GM12878 (cell line): ENCODE measurements at regions not wholly inside any gene's neighbourhood (a gene's known extent, or its start where the extent isn't known, plus 50 kb on each side); places are given as distances from the start of the nearest gene placed in this dataset.

Source experiments
- ATAC-seq: fragments of 200-7000 bp; cut with Tn5 transposase; 3 replicates; pipeline ENCODE4 v1.9.1; 2020; ENCODE audit warnings: mild to moderate bottlenecking, moderate library complexity
- BruUV-seq: library from RNA; stranded (reverse); fragments of 400-500 nt; replicated peaks from 2 replicates; lab custom pipeline; 2021; lab: Mats Ljungman, UMichigan
- CTCF ChIA-PET: fragments of 300-600 bp; sonication (Branson Sonifier 250); formaldehyde crosslinking; extraction: SDS; loops from one replicate; lab custom pipeline; 2021; ENCODE audit warnings: inconsistent platforms; lab: Yijun Ruan, JAX
- POLR2A ChIA-PET: fragments of 350-600 bp; formaldehyde crosslinking; extraction: SDS; loops from one replicate; lab custom pipeline; 2021; ENCODE audit warnings: inconsistent platforms; lab: Charles Lee
- RAD21 ChIA-PET: fragments of 300-600 bp; sonication (Branson Sonifier 250); formaldehyde crosslinking; loops from one replicate; lab custom pipeline; 2023; ENCODE audit warnings: antibody characterized with exemption; ENCODE audit not compliant: unreplicated experiment; lab: Charles Lee
- SMC1A ChIA-PET: fragments of 300-600 bp; sonication (Branson Sonifier 250); formaldehyde crosslinking; loops from one replicate; lab custom pipeline; 2023; ENCODE audit not compliant: unreplicated experiment, uncharacterized antibody; lab: Charles Lee
- DNase-seq: peaks from one replicate; pipeline ENCODE4 v3.0.0-alpha.2; 2011; ENCODE audit warnings: low read depth, low spot score
- FAIRE-seq: peaks from 3 replicates; lab custom pipeline; 2011; peaks lifted over from hg19 to GRCh38; lab: Jason Lieb, UNC
- H2AFZ ChIP-seq: 2 replicates; pipeline ENCODE4 v1.6.0; 2011; ENCODE audit warnings: low read depth, low read length, control low read depth; ENCODE audit not compliant: control insufficient read depth
- H3K27ac ChIP-seq: 2 replicates; pipeline ENCODE4 v1.5.1; 2011; ENCODE audit warnings: control low read depth; ENCODE audit not compliant: control insufficient read depth, insufficient read depth
- H3K27me3 ChIP-seq, 2 experiments: replicated peaks in 1 of 2; 2 replicates each; pipeline versions ENCODE4 v1.6.0 to v1.6.1; 2011; ENCODE audit warnings: low read length in 1 of 2; ENCODE audit not compliant: control insufficient read depth in 2 of 2, insufficient read depth in 2 of 2
- H3K36me3 ChIP-seq, 2 experiments: 2 replicates each; pipeline ENCODE4 v1.5.1; 2011; ENCODE audit warnings: low read length in 1 of 2; ENCODE audit not compliant: control insufficient read depth in 2 of 2, insufficient read depth in 2 of 2
- H3K4me1 ChIP-seq: 2 replicates; pipeline ENCODE4 v1.6.1; 2011; ENCODE audit warnings: mild to moderate bottlenecking, low read length, moderate library complexity, mixed read lengths; ENCODE audit not compliant: control insufficient read depth, insufficient read depth
- H3K4me2 ChIP-seq: 2 replicates; pipeline ENCODE4 v1.6.0; 2011; ENCODE audit warnings: control low read depth; ENCODE audit not compliant: control insufficient read depth, insufficient read depth
- H3K4me3 ChIP-seq: fragments of 200-600 bp; sonication (generic); 2 replicates; pipeline ENCODE4 v1.5.1; 2016
- H3K79me2 ChIP-seq: 2 replicates; pipeline ENCODE4 v1.6.0; 2011; ENCODE audit warnings: low read length; ENCODE audit not compliant: control insufficient read depth, insufficient read depth
- H3K9ac ChIP-seq: 2 replicates; pipeline ENCODE4 v1.8.0; 2011; ENCODE audit warnings: low read length, control low read depth, mixed read lengths; ENCODE audit not compliant: control insufficient read depth, insufficient read depth
- H3K9me3 ChIP-seq: replicated peaks from 3 replicates; pipeline ENCODE4 v1.5.1; 2011; ENCODE audit warnings: mild to moderate bottlenecking, low read length; ENCODE audit not compliant: control insufficient read depth, insufficient read depth
- H4K20me1 ChIP-seq: 2 replicates; pipeline ENCODE4 v1.6.0; 2011; ENCODE audit not compliant: control insufficient read depth, insufficient read depth
- ATF2 ChIP-seq: IDR thresholded peaks from 2 replicates; pipeline ENCODE4 v1.6.1; 2012; ENCODE audit warnings: low read length, inconsistent platforms
- BACH1 ChIP-seq: fragments of 450-650 bp; IDR thresholded peaks from 2 replicates; pipeline ENCODE4 v1.6.1; 2017; ENCODE audit warnings: mild to moderate bottlenecking, borderline replicate concordance
- BCL11A ChIP-seq: IDR thresholded peaks from 2 replicates; pipeline ENCODE4 v1.6.1; 2011; ENCODE audit warnings: low read depth, low read length
- E2F8 ChIP-seq: fragments of 450-650 bp; IDR thresholded peaks from 2 replicates; pipeline ENCODE4 v1.6.1; 2018; ENCODE audit warnings: mild to moderate bottlenecking, low read depth, moderate library complexity; ENCODE audit not compliant: partially characterized antibody
- EP300 ChIP-seq, 2 experiments: fragments of 150-350 bp in 1 of 2; IDR thresholded peaks; 2 replicates each; pipeline ENCODE4 v1.6.1; 2011 to 2012; ENCODE audit warnings: low read depth in 2 of 2, low read length in 2 of 2, borderline replicate concordance in 1 of 2, improper control_type of control experiment in 1 of 2, inconsistent platforms in 1 of 2; ENCODE audit not compliant: control insufficient read depth in 1 of 2
- HDAC2 ChIP-seq: fragments of 200-600 bp; sonication (generic); IDR thresholded peaks from 2 replicates; pipeline ENCODE4 v1.6.1; 2017
- JUND ChIP-seq: IDR thresholded peaks from 2 replicates; pipeline ENCODE4 v1.6.1; 2012; ENCODE audit warnings: low read depth, mild to moderate bottlenecking, low read length, improper control_type of control experiment, moderate library complexity
- NBN ChIP-seq: fragments of 450-650 bp; IDR thresholded peaks from 2 replicates; pipeline ENCODE4 v1.6.1; 2016
- PAX5 ChIP-seq: IDR thresholded peaks from 2 replicates; pipeline ENCODE4 v1.6.1; 2011; ENCODE audit warnings: low read depth, low read length, borderline replicate concordance
- PAX8 ChIP-seq: fragments of 450-650 bp; IDR thresholded peaks from 2 replicates; pipeline ENCODE4 v1.6.1; 2017; ENCODE audit warnings: mild to moderate bottlenecking, moderate library complexity
- SIN3A ChIP-seq: IDR thresholded peaks from 2 replicates; pipeline ENCODE4 v1.6.1; 2012; ENCODE audit warnings: low read depth, low read length, improper control_type of control experiment
- SREBF1 ChIP-seq: IDR thresholded peaks from 2 replicates; pipeline ENCODE4 v1.6.1; 2012; ENCODE audit warnings: mild to moderate bottlenecking, low read length
- SUPT20H ChIP-seq: IDR thresholded peaks from 2 replicates; pipeline ENCODE4 v1.6.1; 2011; ENCODE audit warnings: low read depth, mild to moderate bottlenecking, low read length, moderate library complexity, borderline replicate concordance; ENCODE audit not compliant: control insufficient read depth
- ZNF687 ChIP-seq: fragments of 450-650 bp; IDR thresholded peaks from 2 replicates; pipeline ENCODE4 v1.6.1; 2017; ENCODE audit warnings: mild to moderate bottlenecking, moderate library complexity
- WGBS: methylation state at CpG from one replicate; pipeline ENCODE4 v1.1.6; 2016; ENCODE audit warnings: low lambda C conversion rate; ENCODE audit not compliant: insufficient replicate concordance, insufficient coverage; ENCODE audit errors: missing lambda C conversion rate; 5-methylcytosine and 5-hydroxymethylcytosine counted together
- in situ Hi-C: fragments of 300-500 bp; cut with MboI; formaldehyde crosslinking; loops from 9 replicates; pipeline ENCODE4 v1.14.3; 2018; ENCODE audit warnings: mixed read lengths
- intact Hi-C: fragments of 100-400 bp; cut with micrococcal nuclease; formaldehyde crosslinking; loops from one replicate; pipeline ENCODE4 v1.14.2; 2022; ENCODE audit not compliant: unreplicated experiment

- TF ChIP-seq JUND (no peak), SREBF1 (no peak)
- TF ChIP-seq, all 136 proteins: peak for 0
These were observed 218.6 kb upstream of the DCN start (continued) for GRCh38 chr12:91401190-91401589.

GRCh38 chr12:91400271-91400670, 217.7 kb upstream of the DCN start:
- POLR2A ChIA-PET = no interaction called here
- no peaks in the 10 kb centered on the region for H3K27me3 ChIP-seq
- H4K20me1 ChIP-seq = no peaks in the 10 kb centered on the region
- H3K4me2 ChIP-seq = no peak overlapping the region
- SMC1A ChIA-PET = interaction anchor here (0.8 to 2.8 kb wide), 2 partner anchors 19 to 1362 kb away, joined by 3 to 10 read pairs; no protein-coding TSS in a partner anchor
- intact Hi-C loops (no loop called here), in situ Hi-C loops (no loop called here)
- no TSS peak for BruUV-seq
- H3K9me3 ChIP-seq = no peaks in the 10 kb centered on the region
- ATAC-seq (no peak), DNase-seq (no peak), FAIRE-seq (no peak)
- RAD21 ChIA-PET = interaction anchor here (0.6 kb wide), 1 partner anchor 411 kb away, joined by 3 read pairs; no protein-coding TSS in a partner anchor
- H3K9ac ChIP-seq = no peak overlapping the region
- CTCF ChIA-PET = interaction anchor here (2.7 kb wide), 1 partner anchor 18 kb away, joined by 15 read pairs; no protein-coding TSS in a partner anchor
- no peak overlapping the region for H3K27ac ChIP-seq
- no peak overlapping the region for H2AFZ ChIP-seq
- no peak overlapping the region for H3K4me3 ChIP-seq
- H3K79me2 ChIP-seq = no peaks in the 10 kb centered on the region
- H3K36me3 ChIP-seq = no peaks in the 10 kb centered on the region
- H3K4me1 ChIP-seq = no peaks in the 10 kb centered on the region
- WGBS = 56% methylated on average over 4 of the region's 4 CpGs
- TF ChIP-seq BCL11A (no peak), SIN3A (no peak), PAX8 (no peak), PAX5 (no peak), NBN (no peak), HDAC2 (no peak), SUPT20H (no peak), BACH1 (no peak), ZNF687 (no peak), ATF2 (no peak), EP300 (IDR thresholded peaks at IDR 0.05; ENCODE audit: borderline replicate concordance in 1 of 2, control insufficient read depth in 1 of 2, low read depth in 2 of 2, low read length in 2 of 2) (no peak), E2F8 (no peak)
